Ovary (tissue), 7 donors: ENCODE measurements at regions not wholly inside any gene's neighbourhood (a gene's known extent, or its start where the extent isn't known, plus 50 kb on each side); places are given as distances from the start of the nearest gene placed in this dataset.

Experiments used
- DNase-seq, 5 donors: peaks; one replicate each; pipeline ENCODE4 v3.0.0-alpha.2; 2019 to 2020
- H3K27ac ChIP-seq, 2 donors: fragments of 200-600 bp; one replicate each; pipeline versions ENCODE4 v1.5.1 to v1.8.0; 2019 to 2022
- H3K27me3 ChIP-seq: fragments of 200-600 bp; one replicate; pipeline ENCODE4 v1.8.0; 2022
- H3K36me3 ChIP-seq: fragments of 200-600 bp; sonication (generic); one replicate; pipeline ENCODE4 v1.5.1; 2019
- H3K4me1 ChIP-seq: one replicate; pipeline ENCODE4 v1.8.1; 2013; ENCODE audit warnings: mild to moderate bottlenecking, moderate library complexity; ENCODE audit not compliant: insufficient read depth
- H3K4me3 ChIP-seq: fragments of 200-600 bp; sonication (generic); one replicate; pipeline ENCODE4 v1.5.1; 2017
- H3K9me3 ChIP-seq, 2 donors: fragments of 200-600 bp in 1 of 2; sonication (generic) in 1 of 2; one replicate each; pipeline versions ENCODE4 v1.5.1 to v1.8.1; 2013 to 2019; ENCODE audit warnings: mild to moderate bottlenecking in 1 of 2, moderate library complexity in 1 of 2
- EP300 ChIP-seq: sonication (generic); formaldehyde crosslinking; IDR thresholded peaks from one replicate; pipeline ENCODE4 v1.6.1; 2017; ENCODE audit warnings: antibody characterized with exemption
- POLR2A ChIP-seq: fragments of 450-650 bp; IDR thresholded peaks from one replicate; pipeline ENCODE4 v1.6.1; 2017; ENCODE audit warnings: antibody characterized with exemption, mild to moderate bottlenecking, moderate library complexity
- WGBS, 3 donors: extraction: QIAGEN DNeasy Blood & Tissue Kit in 1 of 3; methylation state at CpG; one replicate each; pipeline versions ENCODE4 v1.1.5 to v1.1.7; 2013 to 2017; 5-methylcytosine and 5-hydroxymethylcytosine counted together
- intact Hi-C, 4 donors: fragments of 100-400 bp; cut with DNase I; formaldehyde crosslinking; loops; one replicate each; pipeline versions ENCODE4 v1.11.0 to v1.15.1; 2022 to 2023
- TF ChIP-seq, protein P1 (sequence below), 3 donors: fragments of 450-650 bp in 2 of 3; fragments of 200-600 bp in 1 of 3; IDR thresholded peaks; one replicate each; pipeline versions ENCODE4 v1.5.1 to v1.8.0; 2016 to 2022; ENCODE audit warnings: antibody characterized with exemption in 3 of 3, mild to moderate bottlenecking in 1 of 3
- donor health status: DM: no; HTN: no; CAD: no; lungs with moderate emphysema.
- donor health status: DM: no; HTN: no; CAD: no.
- donor health status: Bipolar disorder and iron deficiency.
- donor health status: DM: no; HTN: no; CAD: no.
- donor health status: DM: yes; HTN: yes; CAD: no.

DNA sequence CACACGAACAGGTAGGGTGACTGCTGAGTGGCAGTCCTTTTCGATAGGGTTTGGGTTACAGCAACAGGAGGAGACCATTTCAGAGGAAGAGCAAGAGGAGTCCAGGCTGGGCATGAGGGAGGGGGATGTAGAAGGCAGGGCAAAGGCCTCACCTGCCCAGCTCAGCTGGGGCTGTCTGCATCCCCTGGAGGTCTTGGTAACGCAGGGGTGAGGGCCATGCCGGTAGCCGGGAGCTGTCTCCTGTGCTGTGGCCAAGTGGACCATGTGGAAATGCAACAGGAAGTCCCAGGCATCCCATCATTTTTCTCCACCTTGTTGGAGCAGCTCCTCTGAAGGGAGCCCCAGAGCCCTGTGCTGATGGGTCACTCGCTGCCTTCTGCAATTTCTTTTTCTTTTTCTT is 105.4 kb upstream of the C1orf174 start:
- 65 to 79% (median 66%) methylated on average over 6 of the region's 6 CpGs for WGBS, 3 donors
- Histone ChIP-seq H3K9me3 (no peaks in the 10 kb centered on the region), H3K27ac (no peak overlapping the region), H3K27me3 (no peaks in the 10 kb centered on the region), H3K36me3 (no peaks in the 10 kb centered on the region), H3K4me1 (no peaks in the 10 kb centered on the region), H3K4me3 (no peak overlapping the region)
- intact Hi-C loops = loop anchor here in 1 of 4 donors (10.0 kb wide), 1 partner anchor 1551 kb away; no protein-coding TSS in a partner anchor
- DNase-seq = no peak
- no peak for TF ChIP-seq POLR2A
- no peak for TF ChIP-seq EP300
- TF ChIP-seq, protein P1, sequence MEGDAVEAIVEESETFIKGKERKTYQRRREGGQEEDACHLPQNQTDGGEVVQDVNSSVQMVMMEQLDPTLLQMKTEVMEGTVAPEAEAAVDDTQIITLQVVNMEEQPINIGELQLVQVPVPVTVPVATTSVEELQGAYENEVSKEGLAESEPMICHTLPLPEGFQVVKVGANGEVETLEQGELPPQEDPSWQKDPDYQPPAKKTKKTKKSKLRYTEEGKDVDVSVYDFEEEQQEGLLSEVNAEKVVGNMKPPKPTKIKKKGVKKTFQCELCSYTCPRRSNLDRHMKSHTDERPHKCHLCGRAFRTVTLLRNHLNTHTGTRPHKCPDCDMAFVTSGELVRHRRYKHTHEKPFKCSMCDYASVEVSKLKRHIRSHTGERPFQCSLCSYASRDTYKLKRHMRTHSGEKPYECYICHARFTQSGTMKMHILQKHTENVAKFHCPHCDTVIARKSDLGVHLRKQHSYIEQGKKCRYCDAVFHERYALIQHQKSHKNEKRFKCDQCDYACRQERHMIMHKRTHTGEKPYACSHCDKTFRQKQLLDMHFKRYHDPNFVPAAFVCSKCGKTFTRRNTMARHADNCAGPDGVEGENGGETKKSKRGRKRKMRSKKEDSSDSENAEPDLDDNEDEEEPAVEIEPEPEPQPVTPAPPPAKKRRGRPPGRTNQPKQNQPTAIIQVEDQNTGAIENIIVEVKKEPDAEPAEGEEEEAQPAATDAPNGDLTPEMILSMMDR (IDR thresholded peaks at IDR 0.05) = no peak

DNA sequence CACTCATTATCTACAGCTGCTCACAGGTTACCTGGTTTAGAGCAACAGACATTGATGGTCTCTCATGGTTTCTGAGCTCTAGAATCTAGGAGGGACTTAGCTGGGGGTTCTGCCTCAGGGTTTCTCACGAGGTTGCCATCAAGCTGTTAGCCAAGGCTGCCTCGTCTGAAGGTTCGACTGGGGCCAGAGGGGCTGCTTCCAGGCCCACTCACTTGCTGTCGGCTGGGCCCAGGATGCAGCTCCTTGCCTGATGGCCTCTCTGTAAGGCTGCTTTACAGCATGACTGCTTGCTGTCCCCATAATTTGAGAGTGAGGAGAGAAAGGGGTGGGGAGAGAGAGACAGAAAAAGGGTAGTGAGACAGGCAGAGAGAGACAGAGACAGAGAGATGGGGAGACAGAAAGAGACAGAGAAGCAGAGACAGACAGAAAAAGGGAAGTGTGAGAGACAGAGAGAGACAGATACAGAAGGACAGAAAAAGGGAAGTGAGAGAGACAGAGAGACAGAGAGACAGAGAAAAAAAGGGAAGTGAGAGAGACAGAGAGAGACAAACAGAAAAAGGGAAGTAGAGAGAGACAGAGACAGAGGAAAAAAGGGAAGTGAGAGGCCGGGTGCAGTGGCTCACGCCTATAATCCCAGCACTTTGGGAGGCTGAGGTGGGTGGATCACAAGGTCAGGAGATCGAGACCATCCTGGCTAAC is 106.8 kb upstream of the C1orf174 start:
- intact Hi-C loops = loop anchor here in 1 of 4 donors (10.0 kb wide), 1 partner anchor 1552 kb away; no protein-coding TSS in a partner anchor
- H3K9me3 ChIP-seq = no peaks in the 10 kb centered on the region
- no peak overlapping the region for H3K4me3 ChIP-seq
- H3K4me1 ChIP-seq = no peaks in the 10 kb centered on the region
- H3K36me3 ChIP-seq = no peaks in the 10 kb centered on the region
- no peak for DNase-seq
- no peak overlapping the region for H3K27ac ChIP-seq
- WGBS, 3 donors = 70 to 78% (median 77%) methylated on average over 7 of the region's 7 CpGs
- TF ChIP-seq EP300 (no peak), POLR2A (no peak)
- TF ChIP-seq, protein P1 (IDR thresholded peaks at IDR 0.05) = no peak
- H3K27me3 ChIP-seq = no peaks in the 10 kb centered on the region

DNA sequence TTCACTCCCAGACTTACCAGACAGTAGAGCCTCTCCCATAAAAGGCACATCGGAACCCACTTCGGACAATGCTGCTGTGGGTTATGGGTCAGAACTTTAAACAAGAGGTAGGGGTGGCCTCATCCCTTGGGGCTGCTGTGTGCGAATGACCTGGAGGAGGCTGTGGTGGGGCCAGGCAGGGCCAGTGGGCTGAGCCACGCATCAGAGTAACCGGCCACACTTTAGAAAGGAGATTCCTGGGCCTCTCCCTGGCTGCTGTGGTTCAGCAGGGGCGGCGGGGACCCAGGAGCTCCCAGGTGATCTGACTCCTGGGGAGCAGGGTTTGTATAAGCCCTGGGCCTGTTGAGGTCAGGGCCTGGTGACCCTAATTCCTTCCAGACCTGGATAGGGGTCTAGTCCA is 110.2 kb upstream of the C1orf174 start:
- no peak for DNase-seq
- no peaks in the 10 kb centered on the region for H3K36me3 ChIP-seq
- H3K27me3 ChIP-seq = no peaks in the 10 kb centered on the region
- H3K4me1 ChIP-seq = no peaks in the 10 kb centered on the region
- WGBS, 3 donors = 74 to 83% (median 77%) methylated on average over 7 of the region's 7 CpGs
- intact Hi-C loops = no loop called here
- H3K4me3 ChIP-seq = no peak overlapping the region
- no peaks in the 10 kb centered on the region for H3K9me3 ChIP-seq
- no peak for TF ChIP-seq EP300
- TF ChIP-seq, protein P1 (IDR thresholded peaks at IDR 0.05) = no peak
- no peak for TF ChIP-seq POLR2A
- H3K27ac ChIP-seq = no peak overlapping the region

DNA sequence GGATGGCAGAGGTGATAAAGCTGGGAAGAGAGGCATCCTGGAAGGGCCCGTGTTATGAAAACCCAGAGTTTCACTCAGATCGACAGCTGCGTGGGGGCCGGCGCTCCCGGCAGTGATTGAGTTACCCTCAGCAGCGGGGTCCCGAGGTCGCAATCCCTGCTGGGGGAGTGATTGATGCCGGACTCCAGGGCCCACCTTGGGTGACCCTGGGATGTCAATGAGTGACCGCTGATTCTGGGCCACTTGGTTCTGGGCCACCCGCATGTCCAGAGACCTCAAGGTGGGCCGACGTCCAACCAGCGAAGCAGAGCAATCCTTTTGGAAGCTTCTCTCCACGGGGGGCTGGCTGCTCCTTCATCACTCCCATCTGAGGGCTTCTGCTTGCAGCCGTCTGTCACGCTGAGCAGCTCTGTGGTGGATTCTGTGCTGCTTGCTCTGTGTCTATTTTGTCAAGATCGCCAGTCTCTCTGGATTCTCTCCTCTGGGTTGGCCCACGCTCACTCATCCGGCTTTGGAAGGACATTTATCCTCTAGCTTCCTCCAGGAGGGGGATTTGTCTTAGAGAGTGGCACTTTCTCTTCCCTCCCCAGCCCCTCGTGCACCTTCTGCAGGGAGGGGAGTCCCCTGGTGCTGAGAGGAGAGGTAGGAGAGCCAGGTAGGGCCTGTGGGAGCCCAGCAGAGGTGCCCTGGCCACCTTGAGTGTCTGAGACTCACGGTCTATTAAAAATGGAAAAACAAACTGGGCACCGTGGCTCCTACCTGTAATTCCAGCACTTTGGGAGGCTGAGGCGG is 110.9 kb upstream of the C1orf174 start:
- 39 to 53% (median 39%) methylated on average over 25 of the region's 25 CpGs for WGBS, 3 donors
- TF ChIP-seq EP300 = no peak
- TF ChIP-seq POLR2A = no peak
- TF ChIP-seq, protein P1 (IDR thresholded peaks at IDR 0.05) = no peak
- intact Hi-C loops = no loop called here
- Histone ChIP-seq H3K4me3 (no peak overlapping the region), H3K27me3 (no peaks in the 10 kb centered on the region), H3K36me3 (no peaks in the 10 kb centered on the region), H3K4me1 (no peaks in the 10 kb centered on the region), H3K9me3 (no peaks in the 10 kb centered on the region), H3K27ac (no peak overlapping the region)
- no peak for DNase-seq
